ENCODE measurements at regions not wholly inside any gene's neighbourhood (a gene's known extent, or its start where the extent isn't known, plus 50 kb on each side); places are given as distances from the start of the nearest gene placed in this dataset.

DNA sequence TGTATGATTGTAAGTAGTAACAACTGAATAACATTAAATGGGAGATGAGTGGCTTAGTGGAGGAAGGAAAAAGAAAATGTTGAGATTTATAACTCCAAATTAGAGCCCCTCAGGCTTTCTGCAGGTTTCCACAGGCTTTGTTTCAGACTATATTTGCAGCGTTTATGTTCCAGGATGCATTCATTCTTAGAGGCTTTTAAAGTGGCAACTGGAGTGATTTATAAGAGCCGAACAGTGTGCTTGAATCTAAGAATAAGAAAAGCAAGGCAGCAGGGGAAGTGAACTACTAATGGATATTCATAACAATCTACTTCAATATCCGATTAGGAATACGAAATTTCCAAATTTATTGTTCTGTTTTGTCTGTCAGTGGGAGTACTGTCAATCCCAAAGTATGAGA lies 91.0 kb downstream of the UFM1 start:
- Histone ChIP-seq H2AFZ (ENCODE audit: low read length) (no peak overlapping the region), H3K36me3 (ENCODE audit: insufficient read depth, low read length) (no peaks in the 10 kb centered on the region), H3K4me2 (ENCODE audit: insufficient read depth, low read length) (no peak overlapping the region), H3K4me1 (ENCODE audit: insufficient read depth, low read length) (no peaks in the 10 kb centered on the region), H3K79me2 (ENCODE audit: insufficient read depth, low read length) (no peaks in the 10 kb centered on the region), H3K9me3 (ENCODE audit: low read depth, low read length) (no peaks in the 10 kb centered on the region), H4K20me1 (ENCODE audit: insufficient read depth, low read length) (no peaks in the 10 kb centered on the region), H3K27ac (ENCODE audit: low read depth, low read length) (no peak overlapping the region), H3K4me3 (ENCODE audit: insufficient read depth, low read length) (no peak overlapping the region), H3K27me3 (ENCODE audit: insufficient read depth, low read length) (no peaks in the 10 kb centered on the region)
- TF ChIP-seq CTCF (IDR thresholded peaks at IDR 0.05; ENCODE audit: extremely low read depth, low read depth, low read length): no peak
- no peak for DNase-seq (ENCODE audit: insufficient read length, low spot score, missing footprints)

DNA sequence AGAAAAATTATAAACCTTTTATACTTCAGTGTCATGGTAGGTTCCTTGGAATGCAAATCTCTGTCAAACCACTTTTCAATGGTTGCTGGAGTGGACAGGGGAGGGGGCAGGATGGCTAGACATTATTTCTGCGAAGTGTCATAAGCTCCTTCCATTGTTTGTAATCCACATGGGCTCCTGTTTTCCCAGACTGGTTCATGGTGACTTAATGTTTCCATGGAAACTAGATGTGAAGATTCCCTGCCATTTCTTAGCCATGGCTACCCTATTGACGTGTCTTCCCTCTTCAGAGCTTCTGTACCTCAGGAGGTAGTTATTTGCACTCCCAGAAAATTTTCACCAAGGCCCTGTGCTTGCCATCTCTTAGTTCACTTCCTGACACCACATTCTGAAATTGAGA lies 95.3 kb downstream of the UFM1 start:
- no peak for DNase-seq (ENCODE audit: insufficient read length, low spot score, missing footprints)

DNA sequence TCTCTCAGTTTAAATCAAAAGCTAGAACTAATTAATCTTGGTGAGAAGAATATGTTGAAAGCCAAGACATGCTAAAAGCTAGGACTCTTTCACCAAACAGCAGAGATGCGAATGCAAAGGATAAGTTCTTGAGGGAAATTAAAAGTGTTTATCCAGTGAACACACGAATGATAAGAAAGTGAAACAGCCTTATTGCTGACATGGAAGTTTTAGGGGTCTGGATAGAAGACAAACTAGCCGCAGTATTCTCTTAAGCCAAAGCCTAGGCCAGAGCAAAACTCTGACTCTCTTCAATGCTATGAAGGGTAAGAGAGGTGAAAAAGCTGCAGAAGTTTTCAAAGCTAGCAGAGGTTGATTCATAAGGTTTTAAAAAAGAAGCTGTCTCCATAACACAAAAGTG lies 103.0 kb downstream of the UFM1 start:
- Histone ChIP-seq H3K79me2 (ENCODE audit: insufficient read depth, low read length) (no peaks in the 10 kb centered on the region), H3K36me3 (ENCODE audit: insufficient read depth, low read length) (no peaks in the 10 kb centered on the region), H3K9me3 (ENCODE audit: low read depth, low read length) (no peaks in the 10 kb centered on the region), H3K4me2 (ENCODE audit: insufficient read depth, low read length) (no peak overlapping the region), H2AFZ (ENCODE audit: low read length) (no peak overlapping the region), H4K20me1 (ENCODE audit: insufficient read depth, low read length) (no peaks in the 10 kb centered on the region), H3K27me3 (ENCODE audit: insufficient read depth, low read length) (no peaks in the 10 kb centered on the region), H3K4me3 (ENCODE audit: insufficient read depth, low read length) (no peak overlapping the region), H3K27ac (ENCODE audit: low read depth, low read length) (no peak overlapping the region), H3K4me1 (ENCODE audit: insufficient read depth, low read length) (no peaks in the 10 kb centered on the region)
- TF ChIP-seq CTCF (IDR thresholded peaks at IDR 0.05; ENCODE audit: extremely low read depth, low read depth, low read length): no peak
- DNase-seq (ENCODE audit: insufficient read length, low spot score, missing footprints): no peak

More for the DNA sequence above, 95.3 kb downstream of the UFM1 start:
- H3K27me3 ChIP-seq (ENCODE audit: insufficient read depth, low read length): no peaks in the 10 kb centered on the region
- no peaks in the 10 kb centered on the region for H3K4me1 ChIP-seq (ENCODE audit: insufficient read depth, low read length)
- H4K20me1 ChIP-seq (ENCODE audit: insufficient read depth, low read length): no peaks in the 10 kb centered on the region
- no peaks in the 10 kb centered on the region for H3K9me3 ChIP-seq (ENCODE audit: low read depth, low read length)
- TF ChIP-seq CTCF (IDR thresholded peaks at IDR 0.05; ENCODE audit: extremely low read depth, low read depth, low read length): no peak
- no peak overlapping the region for H3K4me3 ChIP-seq (ENCODE audit: insufficient read depth, low read length)
- no peaks in the 10 kb centered on the region for H3K79me2 ChIP-seq (ENCODE audit: insufficient read depth, low read length)
- no peak overlapping the region for H2AFZ ChIP-seq (ENCODE audit: low read length)
- no peak overlapping the region for H3K4me2 ChIP-seq (ENCODE audit: insufficient read depth, low read length)
- H3K27ac ChIP-seq (ENCODE audit: low read depth, low read length): no peak overlapping the region
- H3K36me3 ChIP-seq (ENCODE audit: insufficient read depth, low read length): no peaks in the 10 kb centered on the region

GRCh38 chr13:38462605-38463004 lies 113.0 kb downstream of the UFM1 start:
- H3K79me2 ChIP-seq (ENCODE audit: insufficient read depth, low read length): no peaks in the 10 kb centered on the region
- H3K4me1 ChIP-seq (ENCODE audit: insufficient read depth, low read length): no peaks in the 10 kb centered on the region
- no peaks in the 10 kb centered on the region for H3K9me3 ChIP-seq (ENCODE audit: low read depth, low read length)
- H3K27me3 ChIP-seq (ENCODE audit: insufficient read depth, low read length): no peaks in the 10 kb centered on the region
- DNase-seq (ENCODE audit: insufficient read length, low spot score, missing footprints): no peak
- H3K36me3 ChIP-seq (ENCODE audit: insufficient read depth, low read length): no peaks in the 10 kb centered on the region
- no peak overlapping the region for H3K4me2 ChIP-seq (ENCODE audit: insufficient read depth, low read length)
- no peak overlapping the region for H2AFZ ChIP-seq (ENCODE audit: low read length)
- H3K27ac ChIP-seq (ENCODE audit: low read depth, low read length): no peak overlapping the region
- no peak overlapping the region for H3K4me3 ChIP-seq (ENCODE audit: insufficient read depth, low read length)
- H4K20me1 ChIP-seq (ENCODE audit: insufficient read depth, low read length): no peaks in the 10 kb centered on the region
- no peak for TF ChIP-seq CTCF (IDR thresholded peaks at IDR 0.05; ENCODE audit: extremely low read depth, low read depth, low read length)

Measured in osteoblast (primary cell).